ENCODE measurements at regions not wholly inside any gene's neighbourhood (a gene's known extent, or its start where the extent isn't known, plus 50 kb on each side); places are given as distances from the start of the nearest gene placed in this dataset.

GRCh38 chr6:139996253-139996834 is 621.9 kb upstream of the CITED2 start:
- Mint-ChIP-seq H3K27ac (ENCODE audit: unreplicated experiment) (no peak overlapping the region), H3K4me3 (ENCODE audit: unreplicated experiment) (no peak overlapping the region), H3K9me3 (ENCODE audit: unreplicated experiment) (no peaks in the 10 kb centered on the region), H3K4me1 (ENCODE audit: low read depth, unreplicated experiment) (peaks cover 6% of the 10 kb centered on the region), H3K36me3 (ENCODE audit: insufficient read depth, unreplicated experiment) (no peaks in the 10 kb centered on the region), H3K27me3 (ENCODE audit: insufficient read depth, unreplicated experiment) (no peaks in the 10 kb centered on the region)
- intact Hi-C loops (cut with micrococcal nuclease; ENCODE audit: unreplicated experiment) = loop anchor here (1.0 to 5.0 kb wide), 9 partner anchors 115 to 779 kb away; partner anchors contain the start of gene CITED2
- peak; percentile 64 to 71 for DNase-seq
- H3K4me1 ChIP-seq = no peaks in the 10 kb centered on the region
- no peak overlapping the region for H3K4me3 ChIP-seq (ENCODE audit: low read depth, low read length)
- BruUV-seq (replicated peaks) = no TSS peak
- TF ChIP-seq, protein P1, sequence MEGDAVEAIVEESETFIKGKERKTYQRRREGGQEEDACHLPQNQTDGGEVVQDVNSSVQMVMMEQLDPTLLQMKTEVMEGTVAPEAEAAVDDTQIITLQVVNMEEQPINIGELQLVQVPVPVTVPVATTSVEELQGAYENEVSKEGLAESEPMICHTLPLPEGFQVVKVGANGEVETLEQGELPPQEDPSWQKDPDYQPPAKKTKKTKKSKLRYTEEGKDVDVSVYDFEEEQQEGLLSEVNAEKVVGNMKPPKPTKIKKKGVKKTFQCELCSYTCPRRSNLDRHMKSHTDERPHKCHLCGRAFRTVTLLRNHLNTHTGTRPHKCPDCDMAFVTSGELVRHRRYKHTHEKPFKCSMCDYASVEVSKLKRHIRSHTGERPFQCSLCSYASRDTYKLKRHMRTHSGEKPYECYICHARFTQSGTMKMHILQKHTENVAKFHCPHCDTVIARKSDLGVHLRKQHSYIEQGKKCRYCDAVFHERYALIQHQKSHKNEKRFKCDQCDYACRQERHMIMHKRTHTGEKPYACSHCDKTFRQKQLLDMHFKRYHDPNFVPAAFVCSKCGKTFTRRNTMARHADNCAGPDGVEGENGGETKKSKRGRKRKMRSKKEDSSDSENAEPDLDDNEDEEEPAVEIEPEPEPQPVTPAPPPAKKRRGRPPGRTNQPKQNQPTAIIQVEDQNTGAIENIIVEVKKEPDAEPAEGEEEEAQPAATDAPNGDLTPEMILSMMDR (IDR thresholded peaks at IDR 0.05; ENCODE audit: insufficient read depth in 1 of 2, low read depth in 1 of 2, low read length in 1 of 2, severe bottlenecking in 1 of 2, unreplicated experiment in 1 of 2) = peak; percentile 54 to 55
- no peaks in the 10 kb centered on the region for H3K9me3 ChIP-seq
- H3K36me3 ChIP-seq (ENCODE audit: control insufficient read depth, insufficient read depth, low read length) = no peaks in the 10 kb centered on the region
- ChIA-PET POLR2A (no interaction called here), CTCF (interaction anchor here (0.8 to 1.6 kb wide), 4 partner anchors 143 to 627 kb away, joined by 3 to 8 read pairs (median 4); partner anchors contain the start of gene CITED2)
- no peaks in the 10 kb centered on the region for H3K27me3 ChIP-seq (replicated peaks; ENCODE audit: control insufficient read depth, insufficient read depth, low read length)

DNA sequence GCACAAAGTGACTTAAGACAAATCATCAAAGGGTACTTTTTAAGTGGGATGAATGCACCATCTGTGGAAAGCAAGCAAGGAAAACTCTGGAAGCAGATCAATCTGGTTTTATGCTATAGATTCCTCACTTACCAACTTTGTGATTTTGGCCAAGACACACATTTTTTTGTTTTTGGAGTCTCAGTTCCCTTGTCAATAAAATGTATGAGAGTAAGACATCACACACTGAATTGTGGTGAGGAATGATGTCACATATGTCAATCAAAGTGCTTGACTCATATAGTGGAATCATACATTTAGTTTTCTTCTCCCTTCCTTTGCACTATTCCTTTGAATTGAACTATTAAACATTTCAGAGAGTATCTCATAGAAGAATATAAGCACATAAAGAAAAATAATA is 620.5 kb upstream of the CITED2 start:
- H3K27me3 ChIP-seq (replicated peaks; ENCODE audit: control insufficient read depth, insufficient read depth, low read length) = no peaks in the 10 kb centered on the region
- no peaks in the 10 kb centered on the region for H3K36me3 Mint-ChIP-seq (ENCODE audit: insufficient read depth, unreplicated experiment)
- H3K4me1 Mint-ChIP-seq (ENCODE audit: low read depth, unreplicated experiment) = peaks cover 15% of the 10 kb centered on the region
- intact Hi-C loops (cut with micrococcal nuclease; ENCODE audit: unreplicated experiment) = loop anchor here (5.0 kb wide), 3 partner anchors 338 to 778 kb away; no protein-coding TSS in a partner anchor
- H3K27me3 Mint-ChIP-seq (ENCODE audit: insufficient read depth, unreplicated experiment) = no peaks in the 10 kb centered on the region
- no peak overlapping the region for H3K27ac Mint-ChIP-seq (ENCODE audit: unreplicated experiment)
- H3K4me1 ChIP-seq = peaks cover 4% of the 10 kb centered on the region; the same call in 1 of the 2 replicates
- H3K36me3 ChIP-seq (ENCODE audit: control insufficient read depth, insufficient read depth, low read length) = no peaks in the 10 kb centered on the region
- CTCF ChIA-PET = no interaction called here
- TF ChIP-seq, protein P1 (IDR thresholded peaks at IDR 0.05; ENCODE audit: insufficient read depth in 1 of 2, low read depth in 1 of 2, low read length in 1 of 2, severe bottlenecking in 1 of 2, unreplicated experiment in 1 of 2) = no peak
- H3K9me3 Mint-ChIP-seq (ENCODE audit: unreplicated experiment) = no peaks in the 10 kb centered on the region
- no peak for DNase-seq
- no peaks in the 10 kb centered on the region for H3K9me3 ChIP-seq
- no peak overlapping the region for H3K4me3 ChIP-seq (ENCODE audit: low read depth, low read length)
- POLR2A ChIA-PET = no interaction called here
- H3K4me3 Mint-ChIP-seq (ENCODE audit: unreplicated experiment) = no peak overlapping the region
- BruUV-seq (replicated peaks) = no TSS peak

DNA sequence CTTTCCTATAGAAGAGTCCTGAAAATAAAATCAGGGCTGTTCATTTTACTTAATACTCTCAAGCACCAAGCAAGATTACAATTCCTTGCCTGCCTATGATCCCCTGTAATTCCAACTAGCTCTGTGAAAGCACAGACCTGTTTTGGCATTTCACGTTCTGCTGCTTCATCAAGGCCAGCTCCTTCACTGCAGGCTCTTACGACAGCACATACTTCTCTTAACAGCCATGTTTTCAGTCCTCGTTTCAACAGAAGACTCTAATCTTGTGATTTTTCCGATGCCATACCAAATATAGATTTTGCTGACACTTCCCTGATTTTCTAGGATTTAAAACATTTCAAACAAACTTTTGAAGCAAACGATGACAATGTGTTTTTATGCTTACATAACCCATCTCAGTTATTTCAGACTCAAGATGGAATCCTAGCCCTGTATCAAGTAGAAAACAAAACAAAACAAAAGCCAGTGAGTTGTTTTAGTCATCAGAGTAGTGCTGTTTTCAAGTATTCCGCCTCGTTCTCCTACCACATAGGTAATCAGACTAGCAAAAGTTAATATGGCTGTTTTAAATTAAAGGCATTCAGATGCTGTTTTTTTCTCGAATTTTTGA is 616.5 kb upstream of the CITED2 start:
- CTCF ChIA-PET = interaction anchor here (1.1 kb wide), 1 partner anchor 626 kb away, joined by 3 read pairs; no protein-coding TSS in a partner anchor
- Histone ChIP-seq H3K27me3 (replicated peaks; ENCODE audit: control insufficient read depth, insufficient read depth, low read length) (no peaks in the 10 kb centered on the region), H3K4me3 (ENCODE audit: low read depth, low read length) (no peak overlapping the region), H3K36me3 (ENCODE audit: control insufficient read depth, insufficient read depth, low read length) (no peaks in the 10 kb centered on the region), H3K4me1 (peaks cover 4% of the 10 kb centered on the region), H3K9me3 (no peaks in the 10 kb centered on the region)
- DNase-seq = no peak
- POLR2A ChIA-PET = no interaction called here
- TF ChIP-seq, protein P1 (IDR thresholded peaks at IDR 0.05; ENCODE audit: insufficient read depth in 1 of 2, low read depth in 1 of 2, low read length in 1 of 2, severe bottlenecking in 1 of 2, unreplicated experiment in 1 of 2) = no peak
- Mint-ChIP-seq H3K36me3 (ENCODE audit: insufficient read depth, unreplicated experiment) (no peaks in the 10 kb centered on the region), H3K27me3 (ENCODE audit: insufficient read depth, unreplicated experiment) (no peaks in the 10 kb centered on the region), H3K9me3 (ENCODE audit: unreplicated experiment) (no peaks in the 10 kb centered on the region), H3K27ac (ENCODE audit: unreplicated experiment) (no peak overlapping the region), H3K4me3 (ENCODE audit: unreplicated experiment) (no peak overlapping the region), H3K4me1 (ENCODE audit: low read depth, unreplicated experiment) (peaks cover 8% of the 10 kb centered on the region)
- BruUV-seq (replicated peaks) = no TSS peak
- intact Hi-C loops (cut with micrococcal nuclease; ENCODE audit: unreplicated experiment) = no loop called here
